ENCODE measurements at regions not wholly inside any gene's neighbourhood (a gene's known extent, or its start where the extent isn't known, plus 50 kb on each side); places are given as distances from the start of the nearest gene placed in this dataset.

- H3K27ac ChIP-seq (ENCODE audit: low read length), result no peak overlapping the region
- DNase-seq, result no peak
- 65% methylated on average over 2 of the region's 2 CpGs for WGBS (ENCODE audit: insufficient coverage)
These were observed 263.9 kb downstream of the TOX3 start for GRCh38 chr16:52283018-52283417.

GRCh38 chr16:52280086-52280485 lies 266.9 kb downstream of the TOX3 start:
- Histone ChIP-seq H3K27ac (ENCODE audit: low read length) (no peak overlapping the region), H3K9me3 (replicated peaks; ENCODE audit: control insufficient read depth, low read depth, low read length) (no peaks in the 10 kb centered on the region), H3K36me3 (ENCODE audit: control insufficient read depth, insufficient read depth, low read length) (no peaks in the 10 kb centered on the region), H3K4me1 (ENCODE audit: control insufficient read depth, insufficient read depth, low read length) (no peaks in the 10 kb centered on the region), H3K4me3 (ENCODE audit: low read length) (no peak overlapping the region), H3K27me3 (ENCODE audit: control insufficient read depth, insufficient read depth, low read length) (no peaks in the 10 kb centered on the region)
- DNase-seq, result no peak
- WGBS (ENCODE audit: insufficient coverage), result 40% methylated on average over 1 of the region's 1 CpG

More at GRCh38 chr16:52283018-52283417, 263.9 kb downstream of the TOX3 start:
- Histone ChIP-seq H3K4me1 (ENCODE audit: control insufficient read depth, insufficient read depth, low read length) (no peaks in the 10 kb centered on the region), H3K27me3 (ENCODE audit: control insufficient read depth, insufficient read depth, low read length) (no peaks in the 10 kb centered on the region), H3K4me3 (ENCODE audit: low read length) (no peak overlapping the region), H3K36me3 (ENCODE audit: control insufficient read depth, insufficient read depth, low read length) (no peaks in the 10 kb centered on the region), H3K9me3 (replicated peaks; ENCODE audit: control insufficient read depth, low read depth, low read length) (no peaks in the 10 kb centered on the region)

- H3K36me3 ChIP-seq (ENCODE audit: control insufficient read depth, insufficient read depth, low read length), result no peaks in the 10 kb centered on the region
- no peak overlapping the region for H3K27ac ChIP-seq (ENCODE audit: low read length)
- WGBS (ENCODE audit: insufficient coverage), result 83% methylated on average over 1 of the region's 4 CpGs
- no peaks in the 10 kb centered on the region for H3K27me3 ChIP-seq (ENCODE audit: control insufficient read depth, insufficient read depth, low read length)
- peak; percentile 5 for DNase-seq
- H3K4me1 ChIP-seq (ENCODE audit: control insufficient read depth, insufficient read depth, low read length), result no peaks in the 10 kb centered on the region
- H3K4me3 ChIP-seq (ENCODE audit: low read length), result no peak overlapping the region
- H3K9me3 ChIP-seq (replicated peaks; ENCODE audit: control insufficient read depth, low read depth, low read length), result no peaks in the 10 kb centered on the region
These were observed 275.7 kb downstream of the TOX3 start for GRCh38 chr16:52271088-52271750.

GRCh38 chr16:52265446-52265861 lies 281.5 kb downstream of the TOX3 start:
- Histone ChIP-seq H3K27ac (ENCODE audit: low read length) (no peak overlapping the region), H3K27me3 (ENCODE audit: control insufficient read depth, insufficient read depth, low read length) (no peaks in the 10 kb centered on the region), H3K4me1 (ENCODE audit: control insufficient read depth, insufficient read depth, low read length) (no peaks in the 10 kb centered on the region), H3K9me3 (replicated peaks; ENCODE audit: control insufficient read depth, low read depth, low read length) (no peaks in the 10 kb centered on the region), H3K36me3 (ENCODE audit: control insufficient read depth, insufficient read depth, low read length) (no peaks in the 10 kb centered on the region), H3K4me3 (ENCODE audit: low read length) (no peak overlapping the region)
- WGBS (ENCODE audit: insufficient coverage), result no CpG with 5 or more reads among the region's 3 CpGs
- no peak for DNase-seq

GRCh38 chr16:52257534-52257933 lies 289.4 kb downstream of the TOX3 start:
- H3K27me3 ChIP-seq (ENCODE audit: control insufficient read depth, insufficient read depth, low read length), result no peaks in the 10 kb centered on the region
- H3K36me3 ChIP-seq (ENCODE audit: control insufficient read depth, insufficient read depth, low read length), result no peaks in the 10 kb centered on the region
- H3K27ac ChIP-seq (ENCODE audit: low read length), result no peak overlapping the region
- WGBS (ENCODE audit: insufficient coverage), result no CpG with 5 or more reads among the region's 1 CpG
- H3K4me1 ChIP-seq (ENCODE audit: control insufficient read depth, insufficient read depth, low read length), result no peaks in the 10 kb centered on the region
- no peak overlapping the region for H3K4me3 ChIP-seq (ENCODE audit: low read length)
- DNase-seq, result no peak
- no peaks in the 10 kb centered on the region for H3K9me3 ChIP-seq (replicated peaks; ENCODE audit: control insufficient read depth, low read depth, low read length)

GRCh38 chr16:52256310-52257078 lies 290.4 kb downstream of the TOX3 start:
- Histone ChIP-seq H3K36me3 (ENCODE audit: control insufficient read depth, insufficient read depth, low read length) (no peaks in the 10 kb centered on the region), H3K27ac (ENCODE audit: low read length) (no peak overlapping the region), H3K4me3 (ENCODE audit: low read length) (no peak overlapping the region), H3K4me1 (ENCODE audit: control insufficient read depth, insufficient read depth, low read length) (no peaks in the 10 kb centered on the region), H3K9me3 (replicated peaks; ENCODE audit: control insufficient read depth, low read depth, low read length) (no peaks in the 10 kb centered on the region), H3K27me3 (ENCODE audit: control insufficient read depth, insufficient read depth, low read length) (no peaks in the 10 kb centered on the region)
- WGBS (ENCODE audit: insufficient coverage), result 90% methylated on average over 2 of the region's 4 CpGs
- DNase-seq, result no peak

- no CpG with 5 or more reads among the region's 3 CpGs for WGBS (ENCODE audit: insufficient coverage)
- Histone ChIP-seq H3K9me3 (replicated peaks; ENCODE audit: control insufficient read depth, low read depth, low read length) (no peaks in the 10 kb centered on the region), H3K4me3 (ENCODE audit: low read length) (no peak overlapping the region), H3K27ac (ENCODE audit: low read length) (no peak overlapping the region), H3K27me3 (ENCODE audit: control insufficient read depth, insufficient read depth, low read length) (no peaks in the 10 kb centered on the region), H3K36me3 (ENCODE audit: control insufficient read depth, insufficient read depth, low read length) (no peaks in the 10 kb centered on the region), H3K4me1 (ENCODE audit: control insufficient read depth, insufficient read depth, low read length) (no peaks in the 10 kb centered on the region)
- DNase-seq, result no peak
These were observed 292.2 kb downstream of the TOX3 start for GRCh38 chr16:52254746-52255145.

- DNase-seq, result no peak
- WGBS (ENCODE audit: insufficient coverage), result 96% methylated on average over 2 of the region's 2 CpGs
- H3K36me3 ChIP-seq (ENCODE audit: control insufficient read depth, insufficient read depth, low read length), result no peaks in the 10 kb centered on the region
These were observed 294.3 kb downstream of the TOX3 start for GRCh38 chr16:52252680-52253079.

GRCh38 chr16:52251495-52251894 lies 295.4 kb downstream of the TOX3 start:
- no peak overlapping the region for H3K4me3 ChIP-seq (ENCODE audit: low read length)
- H3K9me3 ChIP-seq (replicated peaks; ENCODE audit: control insufficient read depth, low read depth, low read length), result peaks cover 2% of the 10 kb centered on the region
- no peak overlapping the region for H3K27ac ChIP-seq (ENCODE audit: low read length)
- H3K36me3 ChIP-seq (ENCODE audit: control insufficient read depth, insufficient read depth, low read length), result no peaks in the 10 kb centered on the region
- WGBS (ENCODE audit: insufficient coverage), result no CpG with 5 or more reads among the region's 4 CpGs
- no peak for DNase-seq
- no peaks in the 10 kb centered on the region for H3K27me3 ChIP-seq (ENCODE audit: control insufficient read depth, insufficient read depth, low read length)
- no peaks in the 10 kb centered on the region for H3K4me1 ChIP-seq (ENCODE audit: control insufficient read depth, insufficient read depth, low read length)

More at GRCh38 chr16:52252680-52253079, 294.3 kb downstream of the TOX3 start:
- Histone ChIP-seq H3K9me3 (replicated peaks; ENCODE audit: control insufficient read depth, low read depth, low read length) (no peaks in the 10 kb centered on the region), H3K27me3 (ENCODE audit: control insufficient read depth, insufficient read depth, low read length) (no peaks in the 10 kb centered on the region), H3K27ac (ENCODE audit: low read length) (no peak overlapping the region), H3K4me3 (ENCODE audit: low read length) (no peak overlapping the region), H3K4me1 (ENCODE audit: control insufficient read depth, insufficient read depth, low read length) (no peaks in the 10 kb centered on the region)

GRCh38 chr16:52247737-52248136 lies 299.2 kb downstream of the TOX3 start:
- peaks cover 2% of the 10 kb centered on the region for H3K9me3 ChIP-seq (replicated peaks; ENCODE audit: control insufficient read depth, low read depth, low read length)
- no peak for DNase-seq
- 100% methylated on average over 2 of the region's 3 CpGs for WGBS (ENCODE audit: insufficient coverage)

More at GRCh38 chr16:52247737-52248136, 299.2 kb downstream of the TOX3 start:
- Histone ChIP-seq H3K4me1 (ENCODE audit: control insufficient read depth, insufficient read depth, low read length) (no peaks in the 10 kb centered on the region), H3K4me3 (ENCODE audit: low read length) (no peak overlapping the region), H3K36me3 (ENCODE audit: control insufficient read depth, insufficient read depth, low read length) (no peaks in the 10 kb centered on the region), H3K27me3 (ENCODE audit: control insufficient read depth, insufficient read depth, low read length) (no peaks in the 10 kb centered on the region), H3K27ac (ENCODE audit: low read length) (no peak overlapping the region)
